ENCODE measurements at regions not wholly inside any gene's neighbourhood (a gene's known extent, or its start where the extent isn't known, plus 50 kb on each side); places are given as distances from the start of the nearest gene placed in this dataset.
"Not testable (repeated sequence)": the region's sequence is repeated elsewhere in the genome, so short reads cannot be mapped to it uniquely, and the experiment has no call there.

DNA sequence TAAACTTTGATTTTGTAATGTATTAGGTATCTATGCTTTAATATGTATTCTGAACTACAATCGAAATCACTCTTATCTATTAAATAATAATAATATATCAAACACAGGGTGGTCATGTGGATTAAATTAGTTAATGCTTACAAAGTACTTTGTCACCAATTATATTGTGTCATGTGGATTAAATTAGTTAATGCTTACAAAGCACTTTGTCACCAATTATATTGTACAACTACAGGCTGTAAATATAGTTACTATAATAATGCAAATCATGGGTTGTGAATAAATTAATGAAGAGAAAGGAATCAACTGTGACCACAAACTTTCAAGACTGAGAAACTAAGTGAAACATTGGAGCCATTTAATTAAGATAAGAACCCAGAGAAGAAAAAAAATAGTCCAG is 1929.1 kb upstream of the PCDH20 start:
- DNase-seq, result no peak

DNA sequence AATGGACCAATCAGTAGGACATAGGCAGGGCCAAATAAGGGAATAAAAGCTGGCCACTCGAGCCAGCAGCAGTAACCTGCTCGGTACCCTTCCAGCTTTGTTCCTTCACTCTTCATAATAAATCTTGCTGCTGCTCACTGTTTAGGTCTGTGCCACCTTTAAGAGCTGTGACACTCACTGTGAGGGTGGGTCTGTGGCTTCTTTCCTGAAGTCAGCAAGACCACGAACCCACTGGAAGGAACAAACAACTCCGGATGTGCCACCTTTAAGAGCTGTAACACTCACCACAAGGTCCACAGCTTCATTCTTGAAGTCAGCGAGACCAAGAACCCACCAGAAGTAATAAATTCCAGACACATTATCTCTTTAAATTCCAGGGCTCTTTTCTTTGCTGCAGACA is 1922.3 kb upstream of the PCDH20 start:
- DNase-seq, result no peak

- no peak for DNase-seq
Observed at GRCh38 chr13:63337041-63337440, 1921.4 kb upstream of the PCDH20 start.

GRCh38 chr13:63336549-63336948 is 1920.9 kb upstream of the PCDH20 start:
- no peak for DNase-seq

GRCh38 chr13:63327584-63327983 is 1911.9 kb upstream of the PCDH20 start:
- no peak for DNase-seq

- DNase-seq, result no peak
Observed at GRCh38 chr13:63323441-63323840, 1907.8 kb upstream of the PCDH20 start.

GRCh38 chr13:63311587-63311986 is 1895.9 kb upstream of the PCDH20 start:
- DNase-seq, result no peak

DNA sequence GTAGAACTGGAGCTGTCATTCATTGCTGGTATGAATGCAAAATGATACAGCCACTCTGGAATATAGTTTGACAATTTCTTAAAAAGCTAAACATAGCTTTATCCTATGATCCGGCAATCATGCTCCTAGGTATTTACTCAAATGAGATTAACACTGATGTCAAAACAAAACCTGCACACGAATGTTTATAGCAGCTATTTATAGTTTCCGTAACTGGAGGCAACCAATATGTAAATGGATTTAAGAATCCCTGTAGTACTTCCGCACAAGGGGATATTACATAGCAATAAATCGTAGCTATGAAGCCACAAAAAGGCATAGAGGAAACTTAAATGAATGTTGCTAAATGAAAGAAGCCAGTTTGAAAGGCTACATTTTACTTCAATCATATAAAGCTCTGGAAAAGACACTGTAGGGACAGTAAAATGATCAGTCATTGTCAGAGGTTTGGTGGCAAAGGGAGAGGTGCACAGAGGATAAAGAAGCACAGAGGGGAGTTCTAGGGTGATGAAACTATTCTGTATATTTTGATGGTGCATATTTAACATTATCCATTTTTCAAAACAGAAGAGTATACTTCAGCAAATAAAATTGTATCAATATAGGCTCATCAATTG is 1893.0 kb upstream of the PCDH20 start:
- DNase-seq, result no peak

- no peak for DNase-seq
Observed at GRCh38 chr13:63307228-63307627, 1891.6 kb upstream of the PCDH20 start.

- no peak for DNase-seq
Observed at GRCh38 chr13:63305641-63306133, 1890.0 kb upstream of the PCDH20 start.

GRCh38 chr13:63304497-63304896 is 1888.8 kb upstream of the PCDH20 start:
- DNase-seq, result no peak

- DNase-seq, result no peak
Observed at GRCh38 chr13:63299866-63300394, 1884.3 kb upstream of the PCDH20 start.

GRCh38 chr13:63297163-63297562 is 1881.5 kb upstream of the PCDH20 start:
- DNase-seq, result no peak

- DNase-seq, result no peak
Observed at GRCh38 chr13:63291701-63292100, 1876.1 kb upstream of the PCDH20 start.

GRCh38 chr13:63288576-63288975 is 1872.9 kb upstream of the PCDH20 start:
- no peak for DNase-seq

- no peak for DNase-seq
Observed at GRCh38 chr13:63287926-63288325, 1872.3 kb upstream of the PCDH20 start.

- no peak for DNase-seq
Observed at GRCh38 chr13:63285426-63285825, 1869.8 kb upstream of the PCDH20 start.

DNA sequence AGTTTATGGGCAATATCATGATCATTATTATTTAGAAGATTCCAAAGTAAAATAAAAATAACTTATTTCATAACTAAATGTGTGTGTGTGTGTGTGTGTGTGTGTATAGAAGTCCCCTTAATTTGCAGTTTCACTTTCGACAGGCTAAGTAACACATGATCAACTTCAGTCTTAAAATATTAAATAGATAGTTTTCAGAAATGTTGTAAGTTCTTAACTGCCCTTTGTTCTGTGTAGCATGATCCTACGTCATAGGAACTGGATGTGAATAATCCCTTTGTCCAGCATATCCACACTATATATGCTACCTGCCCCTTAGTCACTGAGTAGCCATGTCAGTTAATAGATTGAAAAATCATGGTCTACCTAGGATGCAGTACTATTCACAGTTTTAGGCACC is 1863.5 kb upstream of the PCDH20 start:
- DNase-seq, result no peak

GRCh38 chr13:63274772-63275171 is 1859.1 kb upstream of the PCDH20 start:
- DNase-seq, result no peak

- DNase-seq, result no peak
Observed at GRCh38 chr13:63249411-63250187, 1834.0 kb upstream of the PCDH20 start.

- not testable (repeated sequence) for DNase-seq
Observed at GRCh38 chr13:63236667-63237396, 1821.2 kb upstream of the PCDH20 start.

DNA sequence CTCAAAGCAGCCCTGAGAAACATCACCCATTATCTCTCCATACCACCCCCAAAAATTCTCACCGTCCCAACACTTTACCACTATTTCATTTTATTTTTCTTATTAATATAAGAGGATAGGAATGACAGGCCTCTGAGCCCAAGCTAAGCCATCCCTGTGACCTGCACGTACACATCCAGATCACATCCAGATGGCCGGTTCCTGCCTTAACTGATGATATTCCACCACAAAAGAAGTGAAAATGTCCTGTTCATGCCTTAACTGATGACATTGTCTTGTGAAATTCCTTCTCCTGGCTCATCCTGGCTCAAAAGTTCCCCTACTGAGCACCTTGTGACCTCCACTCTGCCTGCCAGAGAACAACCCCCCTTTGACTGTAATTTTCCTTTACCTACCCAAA is 1802.9 kb upstream of the PCDH20 start:
- DNase-seq, result not testable (repeated sequence)

GRCh38 chr13:63209330-63210017 is 1793.8 kb upstream of the PCDH20 start:
- no peak for DNase-seq

Data from NCI-H446 treated with DMSO at 0.1 percent for 48 hours (cell line).